Fibroblast of upper back skin (primary cell): ENCODE measurements at regions not wholly inside any gene's neighbourhood (a gene's known extent, or its start where the extent isn't known, plus 50 kb on each side); places are given as distances from the start of the nearest gene placed in this dataset.
"Not testable (repeated sequence)": the region's sequence is repeated elsewhere in the genome, so short reads cannot be mapped to it uniquely, and the experiment has no call there.

Experiments
- DNase-seq: peaks from one replicate; pipeline ENCODE4 v3.0.0-alpha.2; 2013

DNA sequence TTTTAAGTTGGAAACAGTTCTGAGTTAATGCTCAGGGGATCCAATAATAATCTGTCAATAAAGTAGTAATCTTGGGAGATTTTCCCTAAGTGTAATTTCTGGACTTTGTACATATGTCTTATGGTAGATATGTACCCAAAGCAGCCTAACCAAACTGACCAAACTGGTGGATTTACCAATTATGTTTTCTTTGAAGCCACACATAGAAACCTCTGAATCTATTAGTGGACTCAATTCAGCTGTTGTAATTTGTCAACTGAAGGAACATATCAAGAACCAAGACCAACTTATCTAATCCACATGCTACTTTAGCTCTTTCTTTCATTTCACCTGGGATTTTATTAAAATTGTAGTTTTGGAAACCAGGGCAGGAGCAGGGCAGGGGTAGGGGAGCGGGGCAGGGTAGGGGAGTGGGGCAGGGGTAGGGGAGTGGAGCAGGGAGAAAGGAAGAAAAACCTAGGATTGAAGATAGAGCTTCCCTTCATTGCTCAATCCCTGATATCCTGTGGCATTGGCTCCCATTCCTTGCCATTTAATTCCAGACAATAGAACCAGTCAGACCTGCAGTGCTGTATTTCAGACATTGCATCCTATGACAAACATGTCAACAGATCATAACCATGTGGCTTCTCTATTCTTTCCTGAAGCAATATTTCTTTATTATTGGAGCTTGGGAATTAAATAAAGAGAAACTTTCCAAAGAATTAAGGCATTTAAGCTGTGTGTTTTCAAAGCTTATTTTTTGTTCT, 101.8 kb downstream of the NFKBIZ start:
- no peak for DNase-seq

DNA sequence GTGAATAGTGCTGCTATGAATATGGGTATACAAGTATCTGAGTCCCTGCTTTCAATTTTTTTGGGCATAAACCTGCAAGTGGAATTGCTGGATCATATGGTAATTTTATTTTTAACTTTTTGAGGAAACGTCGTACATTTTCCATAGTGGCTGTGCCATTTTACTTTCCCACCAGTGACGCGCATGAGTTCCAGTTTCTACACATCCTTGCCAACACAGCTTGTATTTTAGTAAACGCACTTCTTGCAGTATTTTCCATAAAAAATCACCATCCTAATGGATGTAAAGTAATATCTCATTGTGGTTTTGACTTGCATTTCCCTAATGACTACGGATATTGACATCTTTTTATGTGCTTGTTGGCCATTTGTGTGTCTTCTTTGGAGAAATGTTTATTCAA, 105.0 kb downstream of the NFKBIZ start:
- no peak for DNase-seq

DNA sequence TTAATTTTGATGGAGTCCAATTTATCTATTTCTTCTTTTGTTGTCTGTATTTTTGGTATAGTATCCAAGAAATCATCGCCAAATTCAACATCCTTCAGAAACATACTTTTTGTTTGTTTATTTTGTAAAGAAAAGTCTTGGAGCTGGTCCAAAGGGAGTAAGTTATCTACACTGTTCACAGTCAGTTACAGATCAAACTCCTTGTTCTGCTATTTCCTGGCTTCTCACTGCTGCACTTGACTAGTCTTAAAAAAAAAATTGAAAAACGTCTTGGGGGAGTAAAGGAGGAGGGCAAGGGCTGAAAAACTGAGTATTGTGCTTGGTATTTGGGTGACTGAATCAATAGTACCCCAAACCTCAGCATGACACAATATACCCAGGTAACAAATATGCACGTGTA, 105.6 kb downstream of the NFKBIZ start:
- no peak for DNase-seq

DNA sequence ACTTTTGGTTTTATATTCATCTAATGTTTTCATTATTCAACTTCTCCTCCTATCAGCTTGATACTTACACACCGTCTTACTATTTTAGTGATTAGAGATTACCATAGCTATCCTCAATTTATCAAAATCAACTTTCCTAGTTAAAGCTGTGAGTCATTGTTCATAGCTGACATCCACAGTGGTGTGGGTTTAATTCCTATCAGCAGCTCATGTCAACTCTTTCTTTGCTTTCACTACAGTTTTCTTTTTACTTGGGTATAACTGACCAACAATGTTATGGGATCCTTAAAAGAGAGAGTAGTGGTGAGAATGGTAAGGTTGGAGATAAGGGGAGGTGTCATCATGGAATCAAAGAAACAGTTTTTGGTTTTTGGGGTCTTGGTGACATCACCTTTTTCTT, 112.7 kb downstream of the NFKBIZ start:
- peak; percentile 49 for DNase-seq

DNA sequence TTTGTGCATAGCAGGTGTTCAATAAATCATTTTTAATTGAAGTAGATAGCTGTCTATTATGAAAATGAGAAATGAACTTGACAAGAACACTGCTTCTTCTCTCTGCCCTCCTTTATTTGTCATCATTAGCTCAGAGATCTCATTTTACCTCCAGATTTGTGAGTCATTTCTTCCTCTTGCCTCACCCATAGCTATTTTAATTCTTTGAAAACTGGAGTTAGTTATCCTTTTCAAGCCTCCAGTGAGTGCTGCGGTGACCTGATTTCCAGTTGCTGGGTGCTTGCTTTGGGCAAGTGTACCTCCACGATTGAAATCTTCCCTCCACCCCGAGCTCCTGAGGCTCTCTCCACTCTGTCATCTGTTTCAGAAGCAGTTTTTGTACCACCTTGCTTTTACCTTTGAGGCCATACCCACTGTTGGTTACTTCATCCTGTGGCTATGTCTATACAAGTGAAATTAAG, 114.6 kb downstream of the NFKBIZ start:
- DNase-seq, result peak; percentile 63

DNA sequence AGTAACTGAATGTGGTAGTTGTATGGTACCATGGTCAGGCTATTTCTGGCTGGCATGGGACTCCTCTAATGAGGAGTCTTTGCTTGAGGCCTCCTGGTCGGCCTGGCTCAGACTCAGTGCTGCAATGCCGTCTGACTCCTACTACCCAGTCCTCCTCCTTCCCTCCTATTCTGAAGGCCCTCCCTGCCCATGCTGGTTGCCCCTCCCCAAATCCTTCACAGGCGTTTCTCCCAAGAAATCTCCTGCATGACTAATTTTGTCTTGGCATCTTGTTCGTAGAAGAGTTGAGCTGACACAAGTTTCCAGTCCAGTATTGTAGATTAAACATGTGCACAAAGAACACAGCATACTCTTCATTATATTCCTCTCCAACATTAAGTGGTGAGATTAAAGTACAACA, 115.5 kb downstream of the NFKBIZ start:
- peak; percentile 36 for DNase-seq

DNA sequence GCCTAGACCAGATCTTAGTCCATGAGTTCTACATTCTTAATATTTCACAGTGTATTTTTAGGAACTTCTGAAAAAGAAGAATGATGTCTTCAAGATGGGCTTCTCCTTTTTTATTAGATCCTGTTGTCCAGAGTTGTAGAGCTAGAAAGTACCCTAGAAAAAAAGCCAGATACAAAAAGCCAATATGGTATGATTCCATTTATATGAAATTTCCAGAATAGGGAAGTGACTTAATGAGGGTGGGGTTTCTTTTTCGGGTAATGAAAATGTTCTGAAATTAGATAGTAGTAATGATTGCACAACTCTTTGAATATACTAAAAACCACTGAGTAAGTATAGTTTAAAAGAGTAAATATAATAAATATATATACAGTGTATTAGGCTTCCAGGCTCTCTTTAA, 116.9 kb downstream of the NFKBIZ start:
- DNase-seq, result no peak

DNA sequence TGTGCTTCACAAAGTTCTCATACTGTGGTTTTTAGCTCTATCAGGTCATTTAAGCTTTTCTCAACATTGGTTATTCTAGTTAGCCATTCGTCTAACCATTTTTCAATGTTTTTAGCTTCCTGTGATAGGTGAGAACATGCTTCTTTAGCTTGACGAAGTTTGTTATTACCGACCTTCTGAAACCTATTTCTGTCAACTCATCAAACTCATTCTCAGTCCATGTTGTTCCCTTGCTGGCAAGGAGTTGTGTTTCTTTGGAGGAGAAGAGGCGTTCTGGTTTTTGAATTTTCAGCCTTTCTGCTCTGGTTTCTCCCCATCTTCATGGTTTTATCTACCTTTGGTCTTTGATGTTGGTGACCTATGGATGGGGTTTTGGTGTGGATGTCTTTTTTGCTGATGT, 120.9 kb downstream of the NFKBIZ start:
- no peak for DNase-seq

DNA sequence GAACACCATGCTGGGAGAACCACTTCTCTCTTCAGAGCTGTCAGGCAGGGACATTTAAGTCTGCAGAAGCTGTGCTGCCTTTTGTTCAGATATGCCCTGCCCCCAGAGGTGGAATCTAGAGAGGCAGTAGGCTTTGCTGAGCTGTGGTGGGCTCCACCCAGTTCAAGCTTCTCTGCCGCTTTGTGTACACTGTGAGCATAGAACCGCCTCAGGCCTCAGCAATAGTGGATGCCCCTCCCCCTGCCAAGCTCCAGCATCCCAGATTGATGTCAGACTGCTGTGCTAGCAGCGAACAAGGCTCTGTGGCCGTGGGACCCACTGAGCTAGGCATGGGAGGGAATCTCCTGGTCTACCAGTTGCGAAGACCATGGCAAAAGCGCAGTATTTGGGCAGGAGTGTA, 121.6 kb downstream of the NFKBIZ start:
- no peak for DNase-seq

DNA sequence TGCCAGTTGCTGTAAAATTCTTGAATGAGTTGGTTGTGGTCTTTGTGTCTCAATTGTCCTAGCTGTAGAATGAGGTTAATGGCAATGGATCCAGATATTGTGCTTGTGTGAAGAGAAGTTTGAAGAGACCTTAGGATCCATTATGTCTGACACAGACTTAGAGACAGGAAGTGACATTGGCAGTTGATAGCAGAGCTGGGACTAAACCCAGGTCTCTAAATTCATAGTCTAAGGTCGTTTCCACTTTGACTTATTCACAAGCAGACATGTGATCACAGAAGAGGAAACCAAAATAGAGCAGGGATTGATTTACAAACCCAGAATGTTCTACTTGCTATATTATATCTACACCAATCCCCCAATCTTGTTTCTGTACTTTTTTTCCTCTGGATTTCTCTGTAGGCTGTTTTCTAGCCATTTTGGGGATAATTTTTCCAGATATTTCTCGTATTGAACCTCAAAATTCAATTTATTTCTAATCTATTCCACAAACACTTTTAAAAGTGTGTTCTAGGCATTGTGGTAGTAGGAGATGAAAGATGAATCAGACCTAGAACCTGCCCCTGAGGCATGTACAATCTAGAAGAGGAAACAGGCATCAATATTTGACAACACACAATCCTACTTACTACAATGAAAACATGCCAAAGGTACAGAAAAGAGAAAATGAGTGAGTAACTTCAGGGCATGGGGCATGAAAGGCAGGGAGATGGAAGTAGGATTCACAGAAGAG, 123.3 kb downstream of the NFKBIZ start:
- no peak for DNase-seq

DNA sequence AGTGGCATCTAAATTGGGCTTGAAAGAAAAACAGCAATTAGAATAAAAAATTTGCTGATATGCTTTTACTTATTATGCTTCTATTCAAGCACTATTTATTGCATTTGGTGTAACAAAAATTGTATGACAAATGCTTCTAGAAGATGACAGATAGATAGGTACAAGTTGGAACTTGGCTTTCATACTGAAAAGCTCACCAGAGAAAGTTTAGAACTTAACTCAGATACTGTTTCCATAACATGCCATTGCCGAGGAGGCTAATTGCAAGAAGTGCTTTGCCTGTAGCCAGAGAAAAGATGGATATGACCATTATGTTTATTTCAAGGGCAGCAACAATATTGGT, 123.8 kb downstream of the NFKBIZ start:
- DNase-seq, result no peak

DNA sequence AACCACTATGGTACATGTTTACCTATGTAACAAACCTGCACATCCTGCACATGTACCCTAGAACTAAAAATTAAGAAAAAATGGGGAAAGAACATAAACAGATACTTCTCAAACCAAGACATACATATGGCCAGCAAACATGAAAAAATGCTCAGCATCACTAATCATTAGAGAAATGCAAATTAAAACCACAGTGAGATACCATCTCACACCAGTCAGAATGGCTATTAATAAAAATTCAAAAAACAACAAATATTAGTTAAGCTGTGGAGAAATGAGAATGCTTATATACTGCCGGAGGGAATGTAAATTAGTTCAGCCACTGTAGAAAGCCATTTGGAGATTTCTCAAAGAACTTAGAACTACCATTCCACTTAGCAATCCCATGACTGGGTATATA, 126.1 kb downstream of the NFKBIZ start:
- not testable (repeated sequence) for DNase-seq

DNA sequence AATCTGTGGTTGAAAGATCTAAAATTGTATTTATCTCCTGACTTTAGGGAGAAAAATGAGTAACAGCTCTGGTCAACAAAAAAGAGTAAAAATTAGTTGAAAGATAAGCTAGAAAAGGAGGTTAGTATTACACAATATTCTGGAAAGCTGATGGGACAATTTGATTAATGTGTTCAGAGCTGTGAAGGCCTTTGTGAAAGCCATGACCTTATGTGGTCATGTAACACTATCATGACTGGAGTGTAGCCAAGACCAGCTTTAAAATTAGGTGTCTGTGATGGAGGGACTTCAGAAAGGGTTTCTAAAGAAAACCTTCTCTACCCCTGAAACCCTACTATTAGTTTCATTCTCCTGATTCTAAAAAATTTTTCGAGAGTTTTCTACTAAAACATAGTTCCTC, 127.2 kb downstream of the NFKBIZ start:
- DNase-seq, result no peak

DNA sequence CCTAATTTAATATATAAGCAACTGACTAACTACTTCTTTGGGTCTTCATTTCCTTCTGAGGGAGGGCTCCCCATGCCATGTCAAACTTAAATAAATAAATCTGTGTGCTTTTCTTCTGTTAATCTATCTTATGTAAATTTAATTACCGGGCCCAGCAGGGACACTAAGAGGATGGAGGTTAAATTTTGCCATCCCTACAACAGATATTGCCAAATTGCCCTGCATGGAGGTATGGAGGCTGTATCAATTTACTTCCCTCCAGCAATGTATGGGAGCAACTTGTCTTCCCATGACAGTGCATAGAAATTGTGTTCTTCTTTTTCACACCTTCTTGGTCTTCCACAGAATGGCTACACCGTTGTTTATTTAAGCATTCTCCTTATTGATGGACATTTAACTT, 129.0 kb downstream of the NFKBIZ start:
- no peak for DNase-seq

DNA sequence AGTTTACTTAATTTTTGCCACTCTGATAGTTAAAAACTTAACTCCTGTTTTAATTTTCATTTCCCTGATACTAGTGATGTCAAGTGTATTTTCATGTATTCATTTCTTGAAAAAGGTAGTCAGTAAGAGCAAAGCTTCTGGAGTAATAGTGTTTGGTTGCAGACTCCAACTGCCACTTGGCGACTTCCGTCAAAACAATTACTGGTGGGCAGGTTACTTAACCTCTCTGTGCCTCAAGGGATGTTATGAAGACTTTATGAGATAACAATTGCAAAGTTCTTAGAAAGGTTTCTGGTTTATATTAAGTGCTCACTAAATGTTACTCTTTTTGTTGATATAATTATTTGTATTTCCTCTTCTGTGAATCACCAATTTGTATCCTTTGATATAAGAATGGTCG, 129.7 kb downstream of the NFKBIZ start:
- no peak for DNase-seq

DNA sequence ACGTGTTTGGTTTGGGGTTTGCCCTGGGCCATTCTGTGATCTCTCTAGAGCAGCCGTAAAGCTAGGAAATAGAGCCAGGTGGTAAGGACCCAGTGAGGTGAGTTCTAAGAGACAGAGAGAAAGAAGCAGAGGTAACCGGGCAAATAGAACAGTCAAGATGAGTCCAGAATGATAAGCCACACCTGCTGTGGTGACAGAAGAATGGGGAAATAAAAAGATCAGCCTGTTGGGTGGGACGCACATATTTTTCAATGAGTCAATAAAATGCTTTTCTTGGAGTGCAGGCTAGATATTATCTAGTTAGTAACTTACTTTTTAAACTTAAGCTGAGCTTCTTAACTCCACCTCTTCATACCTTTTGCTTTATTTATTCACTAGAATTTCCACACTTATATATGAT, 135.0 kb downstream of the NFKBIZ start:
- no peak for DNase-seq

DNA sequence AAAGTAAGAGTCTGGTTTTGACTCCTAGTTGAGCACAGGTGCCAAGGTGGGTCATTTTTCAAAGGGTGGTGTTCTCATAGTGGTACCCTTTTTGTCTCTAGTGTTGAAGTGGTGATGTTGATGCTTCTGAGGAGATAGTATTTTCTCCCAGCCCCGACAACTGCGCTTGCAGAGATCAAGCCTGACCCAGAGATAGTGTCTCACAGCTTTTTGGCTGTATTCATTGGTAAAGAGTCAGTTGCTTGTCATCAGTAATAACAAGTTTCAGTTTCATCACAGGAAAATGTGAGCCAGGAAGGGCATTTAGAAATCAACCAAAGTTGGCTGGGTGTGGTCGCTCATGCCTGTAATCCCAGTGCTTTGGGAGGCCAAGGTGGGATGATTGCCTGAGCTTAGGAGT, 139.3 kb downstream of the NFKBIZ start:
- no peak for DNase-seq

DNA sequence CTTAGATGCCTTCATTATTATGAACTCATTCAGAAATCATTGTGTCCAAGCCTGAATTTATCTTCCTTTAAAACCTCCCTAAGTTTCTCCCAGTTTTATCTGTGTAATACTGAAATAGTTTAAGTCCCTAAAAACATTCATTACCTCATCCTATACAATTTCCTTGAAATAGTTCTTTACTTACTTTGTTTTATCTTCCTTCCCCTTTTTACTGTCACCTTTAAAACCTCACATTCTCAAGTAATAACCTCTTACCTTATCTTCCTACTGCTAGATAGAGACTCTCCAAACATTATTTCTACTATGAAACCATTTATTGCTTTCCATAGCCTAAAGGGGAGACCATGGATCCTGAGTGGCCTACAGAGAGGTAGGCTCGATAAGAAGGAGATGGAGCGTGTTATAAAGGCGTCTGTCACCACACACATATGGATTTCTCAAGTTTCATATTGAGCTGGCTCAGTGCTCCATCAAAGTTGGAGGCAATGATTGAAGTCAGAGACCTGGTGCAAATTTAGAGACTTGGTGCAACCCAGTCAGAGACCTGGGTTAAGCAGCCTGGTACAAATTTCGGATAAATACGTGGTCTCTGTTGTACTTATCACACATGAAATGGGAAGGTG, 140.4 kb downstream of the NFKBIZ start:
- no peak for DNase-seq

DNA sequence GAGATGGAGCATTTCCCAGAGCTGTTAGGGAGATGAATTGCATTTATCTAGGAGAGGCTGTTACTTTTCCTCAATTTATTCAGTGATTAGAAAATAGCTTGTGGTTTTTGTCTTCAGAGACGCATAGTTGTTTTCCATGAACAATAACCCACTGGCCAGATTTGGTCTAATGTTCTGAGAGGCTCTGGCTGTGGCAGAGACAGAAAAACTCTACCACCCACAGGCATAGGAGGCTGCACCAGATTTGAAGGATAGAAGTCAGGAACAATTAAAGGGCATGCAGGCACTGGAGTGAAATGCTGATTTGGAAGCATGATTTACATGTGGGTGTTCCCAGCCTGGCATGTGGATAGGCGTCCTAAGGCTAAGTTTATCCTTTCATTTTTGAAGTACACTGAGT, 143.5 kb downstream of the NFKBIZ start:
- peak; percentile 17 for DNase-seq

DNA sequence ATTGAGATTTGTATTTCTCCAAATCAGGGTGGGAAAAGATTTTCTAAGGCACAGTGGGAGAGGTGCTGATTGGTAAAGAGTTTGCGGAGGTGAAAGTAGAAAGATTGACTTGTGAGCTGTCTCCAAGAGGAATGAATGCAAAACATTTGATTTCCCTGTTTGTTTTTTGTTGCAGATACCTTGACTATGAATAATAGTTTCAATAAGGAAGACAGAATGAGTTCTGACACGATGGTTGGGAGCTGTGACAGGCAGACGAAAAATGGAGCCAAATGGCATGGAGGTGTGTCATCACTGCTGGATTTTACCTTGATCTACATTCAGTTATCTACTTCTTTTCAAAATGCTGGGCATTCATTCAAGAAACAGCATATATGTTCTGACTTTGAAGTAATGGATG, 145.1 kb downstream of the NFKBIZ start:
- DNase-seq, result peak; percentile 9

DNA sequence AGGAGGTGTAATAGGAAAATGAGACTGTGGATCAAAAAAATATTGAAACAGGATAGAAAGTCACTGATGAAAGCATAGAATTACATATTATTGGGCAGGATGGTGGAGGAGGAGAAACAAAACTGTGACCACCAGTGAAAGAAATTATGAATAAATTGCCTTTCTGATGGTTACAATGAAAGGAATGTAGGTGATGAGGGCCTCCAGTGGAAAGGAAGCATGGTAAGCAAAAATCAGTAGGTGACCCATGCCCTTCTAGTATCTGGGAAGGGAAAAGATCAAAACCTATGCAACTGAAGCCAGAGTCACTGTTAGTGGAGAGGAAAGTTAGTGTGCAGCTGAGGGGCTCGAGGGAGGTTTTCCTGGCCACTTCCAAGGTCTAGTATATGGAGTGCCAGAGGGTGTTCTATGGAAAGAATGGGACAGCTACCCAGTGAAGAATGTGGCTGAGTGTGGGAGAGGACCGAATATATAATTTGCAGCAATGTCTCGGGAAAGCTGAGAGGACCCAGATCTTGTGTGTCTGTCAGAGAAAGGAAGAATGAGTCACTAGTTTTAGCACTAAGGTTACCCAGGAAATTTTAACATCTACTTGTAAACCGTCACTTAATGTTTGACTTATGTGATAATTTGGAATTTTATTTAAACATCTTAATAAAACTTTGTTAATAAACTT, 146.2 kb downstream of the NFKBIZ start:
- DNase-seq, result peak; percentile 32

DNA sequence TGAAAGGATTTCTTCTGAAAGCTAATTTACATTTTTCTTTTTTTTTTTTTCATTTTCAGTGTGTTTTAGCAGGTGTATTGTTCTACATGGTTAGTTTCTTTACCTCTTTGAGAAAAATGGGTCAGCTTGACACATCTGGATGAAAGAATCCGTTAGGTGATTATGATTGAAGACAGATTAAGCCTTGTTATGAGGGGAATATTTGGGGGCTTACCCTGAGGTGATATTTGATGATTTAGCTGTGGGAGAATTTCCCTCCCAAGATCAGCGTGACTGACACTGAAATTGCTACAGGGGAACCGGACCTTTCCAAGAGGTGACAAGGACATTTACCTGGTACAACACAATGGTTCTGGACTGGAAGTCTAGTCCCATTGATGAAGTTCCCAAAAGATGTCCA, 147.5 kb downstream of the NFKBIZ start:
- DNase-seq, result no peak

DNA sequence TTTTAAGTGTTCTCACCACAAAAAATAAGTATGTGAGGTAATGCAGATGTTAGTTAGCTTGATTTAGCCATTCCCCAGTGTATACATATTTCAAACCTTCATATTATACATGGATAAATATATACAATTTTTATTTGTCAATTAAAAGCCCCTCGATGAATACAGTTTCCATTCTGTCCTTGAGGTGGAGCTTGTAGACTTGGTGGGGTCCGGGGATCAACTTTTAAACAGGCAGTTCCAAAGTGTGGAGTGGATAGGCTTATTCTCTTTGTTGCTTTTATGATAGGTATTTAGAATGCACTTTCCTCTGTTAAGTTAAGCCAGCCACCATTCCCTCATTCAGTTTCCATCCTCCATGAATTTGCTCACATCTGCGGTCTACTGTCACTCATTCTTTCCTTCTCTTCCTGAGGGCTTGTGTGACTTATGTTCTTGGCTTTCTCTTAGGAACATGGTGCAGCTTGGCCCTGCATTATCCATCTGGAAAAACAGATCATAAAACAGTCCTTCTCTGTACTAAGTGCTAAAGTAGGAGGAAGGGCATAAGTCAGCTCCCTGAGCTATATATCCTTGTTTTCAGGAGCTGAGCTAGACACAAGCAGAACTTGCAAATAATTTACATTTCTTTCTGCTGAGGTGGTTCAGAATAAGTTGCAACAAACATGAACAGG, 149.1 kb downstream of the NFKBIZ start:
- DNase-seq, result peak; percentile 38
